NCI-H1092 treated with DMSO at 0.1 percent for 48 hours (cell line): ENCODE measurements at regions not wholly inside any gene's neighbourhood (a gene's known extent, or its start where the extent isn't known, plus 50 kb on each side); places are given as distances from the start of the nearest gene placed in this dataset.
A peak's percentile ranks its signal among the peaks of the same experiment; 100 is the strongest.

ENCODE experiments used
- DNase-seq: peaks from one replicate; lab custom pipeline; 2025; lab: John Stamatoyannopoulos, UW

- DNase-seq = no peak
Measured at GRCh38 chr9:31089549-31090221, 1294.8 kb upstream of the ACO1 start.

- no peak for DNase-seq
Measured at GRCh38 chr9:31100311-31100710, 1284.1 kb upstream of the ACO1 start.

- no peak for DNase-seq
Measured at GRCh38 chr9:31103836-31104235, 1280.6 kb upstream of the ACO1 start.

GRCh38 chr9:31104249-31104648 is 1280.2 kb upstream of the ACO1 start:
- no peak for DNase-seq

GRCh38 chr9:31112491-31112890 is 1272.0 kb upstream of the ACO1 start:
- no peak for DNase-seq

GRCh38 chr9:31114346-31114745 is 1270.1 kb upstream of the ACO1 start:
- DNase-seq = no peak

GRCh38 chr9:31119890-31120454 is 1264.5 kb upstream of the ACO1 start:
- peak; percentile 53 for DNase-seq

GRCh38 chr9:31124389-31124788 is 1260.1 kb upstream of the ACO1 start:
- no peak for DNase-seq

- DNase-seq = no peak
Measured at GRCh38 chr9:31135567-31135966, 1248.9 kb upstream of the ACO1 start.

- DNase-seq = no peak
Measured at GRCh38 chr9:31136524-31136923, 1247.9 kb upstream of the ACO1 start.

- DNase-seq = no peak
Measured at GRCh38 chr9:31137176-31138160, 1247.0 kb upstream of the ACO1 start.

GRCh38 chr9:31140316-31140715 is 1244.1 kb upstream of the ACO1 start:
- DNase-seq = peak; percentile 29

GRCh38 chr9:31142456-31142855 is 1242.0 kb upstream of the ACO1 start:
- DNase-seq = no peak

GRCh38 chr9:31144614-31145013 is 1239.8 kb upstream of the ACO1 start:
- no peak for DNase-seq

GRCh38 chr9:31146485-31147166 is 1237.8 kb upstream of the ACO1 start:
- DNase-seq = no peak

- no peak for DNase-seq
Measured at GRCh38 chr9:31153250-31153840, 1231.1 kb upstream of the ACO1 start.

- no peak for DNase-seq
Measured at GRCh38 chr9:31166516-31166915, 1217.9 kb upstream of the ACO1 start.

- no peak for DNase-seq
Measured at GRCh38 chr9:31168161-31168560, 1216.3 kb upstream of the ACO1 start.

GRCh38 chr9:31174681-31175080 is 1209.8 kb upstream of the ACO1 start:
- no peak for DNase-seq

GRCh38 chr9:31183866-31184265 is 1200.6 kb upstream of the ACO1 start:
- DNase-seq = no peak

GRCh38 chr9:31185831-31186230 is 1198.6 kb upstream of the ACO1 start:
- DNase-seq = no peak

- no peak for DNase-seq
Measured at GRCh38 chr9:31188496-31188895, 1195.9 kb upstream of the ACO1 start.
